GM19438 (cell line): ENCODE measurements at regions not wholly inside any gene's neighbourhood (a gene's known extent, or its start where the extent isn't known, plus 50 kb on each side); places are given as distances from the start of the nearest gene placed in this dataset.

Experiments
- ATAC-seq: cut with Tn5 transposase; IDR thresholded peaks from one replicate; pipeline ENCODE4 v1.9.1; 2021; ENCODE audit warnings: low read depth; ENCODE audit not compliant: unreplicated experiment

DNA sequence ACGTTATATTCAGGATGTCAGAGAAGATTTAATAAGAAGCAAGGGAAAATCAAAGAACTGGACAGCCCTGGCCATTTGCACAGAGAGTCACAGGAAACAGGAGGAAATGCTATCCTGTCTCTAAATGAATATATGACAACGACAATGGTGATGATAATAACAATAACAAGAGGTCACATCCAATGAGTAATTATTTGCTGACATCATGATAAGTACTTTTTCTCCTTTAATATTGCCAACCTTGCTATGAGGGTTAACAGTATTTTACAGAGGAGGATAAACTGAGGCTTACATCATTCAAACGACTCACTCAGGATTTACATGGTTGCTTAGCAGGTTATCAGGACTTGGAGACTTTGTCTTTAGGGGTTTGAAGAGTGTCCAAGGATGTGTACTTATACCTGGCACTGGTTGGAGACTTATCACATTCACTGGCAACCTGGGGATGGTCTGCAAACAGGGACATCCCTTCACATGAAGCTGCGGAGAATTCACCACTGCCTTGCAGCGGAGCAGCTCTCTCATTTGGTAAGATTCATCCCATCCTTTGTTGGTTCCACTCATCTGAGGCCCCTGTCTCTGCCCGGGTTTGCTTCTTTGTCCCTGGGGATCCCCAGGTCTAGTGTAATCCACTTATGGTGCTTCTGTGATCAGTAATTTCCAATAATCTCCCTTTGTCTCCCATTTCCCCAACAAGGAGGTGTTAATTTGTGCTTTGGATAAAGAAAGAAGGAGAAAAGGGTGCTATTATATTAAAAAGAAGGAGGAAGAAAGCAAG, 637.8 kb downstream of the BCL11B start:
- ATAC-seq, result no peak

GRCh38 chr14:98638366-98638765, 633.6 kb downstream of the BCL11B start:
- no peak for ATAC-seq

DNA sequence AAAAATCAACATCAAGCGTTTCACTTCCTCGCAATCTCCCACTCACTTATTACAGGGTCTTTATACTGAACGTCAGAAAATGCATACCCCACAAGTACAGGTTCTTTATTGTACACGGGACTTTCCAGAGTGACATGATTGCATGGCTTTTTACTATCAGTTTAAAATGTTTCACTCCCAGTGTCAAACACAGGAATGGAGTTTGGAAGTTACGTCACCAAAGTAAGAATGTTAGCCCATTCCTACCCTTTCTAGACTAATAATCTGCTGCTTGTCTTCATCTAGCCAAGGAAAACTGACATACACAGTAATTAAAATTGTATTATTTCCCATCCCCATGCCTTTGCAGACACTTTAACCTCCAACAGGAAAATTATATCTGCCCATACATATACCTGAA, 624.2 kb downstream of the BCL11B start:
- no peak for ATAC-seq

- no peak for ATAC-seq
These were observed 621.0 kb downstream of the BCL11B start for GRCh38 chr14:98651037-98651436.

DNA sequence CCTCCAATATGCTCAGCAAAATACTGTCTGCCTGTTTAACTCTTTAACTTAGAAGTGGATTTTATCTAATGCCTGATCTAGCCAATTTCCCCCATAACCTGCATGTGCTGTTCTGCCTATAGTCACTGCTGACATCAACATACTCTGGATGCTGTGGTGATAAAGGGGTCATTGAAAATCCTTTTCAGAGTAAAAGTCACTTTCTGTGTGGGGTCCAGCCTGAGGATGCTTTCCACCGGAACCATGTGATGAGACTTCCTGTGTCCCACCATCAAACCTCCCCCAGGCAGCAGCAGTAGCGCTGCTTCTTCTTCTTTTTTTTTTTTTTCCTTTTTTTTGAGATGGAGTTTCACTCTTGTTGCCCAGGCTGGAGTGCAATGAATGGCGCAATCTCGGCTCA, 607.0 kb downstream of the BCL11B start:
- ATAC-seq, result no peak

DNA sequence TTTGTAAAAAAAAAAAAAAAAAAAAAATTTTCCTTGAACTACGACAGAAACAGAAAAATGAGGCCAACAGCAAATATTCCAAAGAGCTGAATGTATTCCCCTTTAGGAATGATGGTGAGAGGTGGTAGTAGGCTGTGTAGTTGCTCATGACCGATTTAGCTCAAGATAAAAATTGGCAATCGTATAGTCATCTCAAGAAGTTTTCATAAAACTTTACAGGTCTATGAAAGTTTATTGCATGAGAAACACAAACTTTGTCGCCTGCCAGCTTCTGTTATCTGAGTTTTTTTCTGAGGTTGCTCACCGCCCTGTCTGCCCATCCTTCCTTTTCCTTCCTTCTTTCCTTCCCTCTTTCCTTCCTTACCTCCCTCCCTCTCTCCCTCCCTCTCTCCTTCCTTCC, 605.5 kb downstream of the BCL11B start:
- ATAC-seq, result no peak

DNA sequence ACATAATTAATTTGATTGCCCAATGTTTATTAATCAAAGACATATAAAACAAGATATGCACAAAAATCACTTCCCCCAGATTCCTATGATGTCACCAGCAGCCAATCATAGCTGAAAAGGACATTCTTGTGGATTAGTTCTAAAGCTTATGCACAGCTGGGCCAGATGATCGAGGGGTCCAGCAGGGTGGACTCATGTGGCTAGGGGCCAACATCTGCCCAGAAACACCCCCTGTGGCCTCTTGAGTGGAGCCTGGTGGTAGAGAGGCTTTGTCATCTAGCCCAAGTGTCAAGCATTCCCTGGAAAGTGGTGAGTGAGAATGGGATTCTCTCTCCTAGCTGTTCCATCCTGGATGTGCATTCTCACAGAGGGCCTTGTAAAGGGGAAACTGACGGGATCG, 590.0 kb downstream of the BCL11B start:
- no peak for ATAC-seq

- ATAC-seq, result no peak
These were observed 589.3 kb downstream of the BCL11B start for GRCh38 chr14:98682726-98683125.

- no peak for ATAC-seq
These were observed 587.5 kb downstream of the BCL11B start for GRCh38 chr14:98684468-98684867.

DNA sequence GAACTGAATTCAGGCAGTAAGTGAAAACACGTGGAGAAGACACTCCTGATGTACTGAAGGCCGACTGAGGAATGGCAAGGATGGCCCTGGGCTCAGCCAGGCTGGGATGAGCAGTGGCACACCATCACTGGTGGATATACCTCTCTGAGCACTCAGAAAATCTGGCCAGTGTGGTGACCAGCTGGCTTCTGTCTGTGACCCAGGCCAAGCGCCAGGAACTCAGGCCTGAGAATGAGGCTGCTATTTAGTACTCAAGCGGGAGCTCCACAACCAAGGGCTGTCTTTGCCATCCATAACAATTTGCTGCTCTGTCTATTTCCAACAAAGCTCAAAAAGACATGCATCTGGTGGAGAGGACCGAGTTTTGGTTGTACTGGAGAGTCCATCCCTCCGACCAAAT, 586.3 kb downstream of the BCL11B start:
- no peak for ATAC-seq

DNA sequence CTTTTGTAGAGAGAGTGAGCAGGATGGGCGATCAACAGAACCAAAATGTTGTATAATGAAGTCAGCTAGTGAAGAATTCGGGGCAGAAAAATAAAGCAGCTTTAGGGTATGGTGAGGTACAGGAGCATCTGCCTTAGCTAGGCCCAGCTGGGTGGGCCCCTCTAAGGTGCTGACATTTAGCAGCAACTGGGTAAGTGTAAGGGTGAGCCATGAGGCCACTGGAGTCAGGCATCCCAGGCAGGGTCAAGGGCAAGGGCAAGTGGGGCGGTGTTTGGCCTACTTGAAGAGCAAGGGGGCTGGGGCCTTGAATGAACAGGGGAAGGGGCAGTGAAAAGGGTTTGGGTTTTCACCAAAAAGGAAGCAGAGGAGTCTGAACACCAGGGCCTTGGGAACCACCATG, 583.6 kb downstream of the BCL11B start:
- no peak for ATAC-seq

GRCh38 chr14:98689951-98690350, 582.0 kb downstream of the BCL11B start:
- no peak for ATAC-seq

GRCh38 chr14:98692832-98693231, 579.2 kb downstream of the BCL11B start:
- ATAC-seq, result no peak

GRCh38 chr14:98694541-98694940, 577.5 kb downstream of the BCL11B start:
- no peak for ATAC-seq

GRCh38 chr14:98695809-98696208, 576.2 kb downstream of the BCL11B start:
- no peak for ATAC-seq

DNA sequence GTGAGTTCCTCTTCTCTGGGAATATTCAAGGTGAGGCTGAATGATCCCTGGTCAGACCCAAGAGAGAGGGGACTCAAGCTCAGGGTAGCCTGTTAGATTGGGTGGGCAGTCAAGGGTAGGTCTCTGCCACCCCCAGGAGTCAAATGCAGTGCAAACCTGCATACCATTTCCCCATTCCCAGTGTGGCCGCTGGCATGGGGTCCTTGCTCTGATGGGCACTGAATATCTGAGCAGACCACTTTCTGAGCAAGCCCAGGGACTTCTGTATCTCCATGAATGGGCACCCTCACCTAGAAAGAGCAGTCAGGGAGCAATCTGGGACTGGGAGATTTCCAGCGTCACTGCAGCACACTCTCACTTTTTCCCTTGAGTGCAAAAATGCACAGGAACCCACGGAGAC, 573.7 kb downstream of the BCL11B start:
- no peak for ATAC-seq

DNA sequence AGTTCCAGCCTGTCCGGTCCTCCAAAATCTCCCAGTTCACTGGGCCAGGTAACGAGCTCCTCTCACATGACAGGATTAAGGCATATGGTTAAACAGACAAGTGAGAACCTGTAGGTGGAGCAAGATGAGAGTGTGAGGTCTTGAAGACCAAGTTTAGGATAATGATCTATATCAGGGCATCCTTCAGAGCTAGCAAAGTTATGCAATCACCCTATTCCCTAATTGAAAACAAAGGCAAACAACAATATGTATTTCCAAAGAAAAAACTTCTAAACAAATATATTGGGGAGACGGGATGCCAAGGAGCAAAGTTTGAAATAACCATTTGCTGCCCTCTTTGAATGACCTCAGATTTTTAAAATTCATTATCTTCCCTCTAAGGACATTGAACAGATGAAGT, 571.2 kb downstream of the BCL11B start:
- ATAC-seq, result no peak

- ATAC-seq, result no peak
These were observed 570.6 kb downstream of the BCL11B start for GRCh38 chr14:98701377-98701776.

DNA sequence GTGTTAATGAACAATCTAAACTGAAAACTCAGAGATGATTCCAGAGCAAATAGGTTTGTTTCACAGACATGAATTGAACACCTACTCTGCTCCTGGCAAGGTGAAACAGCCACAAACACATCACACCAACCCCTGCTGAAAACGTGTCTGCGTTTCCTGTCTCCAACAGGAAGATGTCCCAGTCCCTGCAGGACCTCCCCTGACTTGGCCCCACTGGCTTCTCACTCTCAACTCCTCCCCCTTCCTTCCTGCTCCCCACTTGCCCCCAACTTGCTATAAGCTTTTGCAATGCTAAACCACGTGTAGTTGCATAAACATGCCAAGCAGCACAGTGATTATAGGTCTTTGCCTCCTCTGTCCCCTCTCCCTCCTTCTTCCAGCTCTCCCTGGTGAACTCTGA, 567.6 kb downstream of the BCL11B start:
- ATAC-seq, result no peak

DNA sequence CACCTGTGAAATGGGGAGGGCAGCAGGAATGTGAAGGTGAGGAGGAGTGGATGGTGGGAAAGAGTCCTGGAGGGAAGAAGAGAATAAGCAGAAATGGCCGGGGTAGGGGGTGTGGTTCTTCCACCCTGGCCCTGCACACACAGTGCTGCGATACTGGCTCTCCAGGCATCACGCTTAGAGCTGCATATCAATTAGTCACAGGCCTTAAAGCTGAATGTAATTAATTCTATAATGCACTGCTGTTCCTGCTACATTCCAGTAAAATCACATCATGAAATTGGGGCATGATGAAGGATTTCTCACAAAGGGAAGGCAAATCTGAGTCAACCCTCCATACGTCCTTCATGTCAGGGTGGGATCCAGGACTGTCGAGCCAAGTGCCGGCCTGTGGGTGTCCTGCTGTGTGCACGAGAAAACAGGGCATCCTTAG, 566.1 kb downstream of the BCL11B start:
- ATAC-seq, result no peak

DNA sequence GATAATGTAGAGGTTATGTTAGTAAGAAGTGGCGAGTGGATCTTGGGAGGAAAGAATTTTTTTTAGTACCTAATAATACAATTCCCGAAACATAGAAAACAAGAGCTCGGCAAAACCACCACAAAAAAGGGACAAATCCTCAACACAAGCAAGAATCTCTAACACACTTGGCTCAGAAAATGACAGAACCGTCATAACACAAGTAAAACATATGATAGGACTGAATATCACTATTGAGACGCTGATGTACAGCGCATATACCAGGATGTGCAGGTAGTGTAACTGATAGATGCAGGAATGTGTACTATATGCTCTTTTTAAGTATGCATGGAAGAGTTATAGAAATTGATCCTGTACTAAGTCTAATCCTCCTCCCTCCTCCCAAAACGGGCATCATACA, 564.5 kb downstream of the BCL11B start:
- no peak for ATAC-seq

DNA sequence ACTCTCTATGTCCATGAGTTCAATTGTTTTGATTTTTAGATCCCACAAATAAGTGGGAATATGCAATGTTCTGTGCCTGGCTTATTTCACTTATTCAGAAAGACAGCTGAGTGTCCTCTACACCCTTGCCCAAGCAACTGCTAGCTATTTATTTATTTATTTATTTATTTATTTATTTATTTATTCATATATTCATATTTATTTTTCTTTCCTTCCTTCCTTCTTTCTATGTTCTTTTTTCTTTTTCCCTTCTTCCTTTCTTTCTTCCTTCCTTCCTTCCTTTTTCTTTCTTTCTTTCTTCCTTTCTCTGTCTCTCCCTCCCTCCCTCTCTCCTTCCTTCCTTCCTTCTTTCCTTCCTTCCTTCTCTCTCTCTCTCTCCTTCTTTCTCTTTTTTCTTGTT, 563.4 kb downstream of the BCL11B start:
- no peak for ATAC-seq

- no peak for ATAC-seq
These were observed 560.5 kb downstream of the BCL11B start for GRCh38 chr14:98711453-98711852.
